ENCODE measurements at regions not wholly inside any gene's neighbourhood (a gene's known extent, or its start where the extent isn't known, plus 50 kb on each side); places are given as distances from the start of the nearest gene placed in this dataset.

DNA sequence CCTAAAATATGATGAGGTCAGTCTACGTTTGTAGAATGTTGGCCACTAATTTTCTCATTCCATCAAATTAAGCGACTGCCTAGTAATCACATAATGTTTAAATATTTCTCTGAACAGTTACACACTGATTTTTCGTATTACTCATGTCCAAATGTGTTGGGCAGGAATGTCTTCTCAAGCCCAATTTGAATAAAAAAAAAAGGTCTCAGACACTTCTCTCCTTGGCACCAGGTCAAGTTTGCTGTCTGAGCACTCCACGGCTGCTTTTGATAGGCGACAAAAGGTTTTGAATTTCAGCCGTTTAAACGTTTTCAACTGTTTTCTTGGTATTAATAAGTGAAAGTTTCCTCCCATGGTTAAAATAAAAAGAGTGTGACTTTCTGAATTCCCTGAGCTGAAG is 542.1 kb downstream of the IRX1 start:
- DNase-seq = no peak

DNA sequence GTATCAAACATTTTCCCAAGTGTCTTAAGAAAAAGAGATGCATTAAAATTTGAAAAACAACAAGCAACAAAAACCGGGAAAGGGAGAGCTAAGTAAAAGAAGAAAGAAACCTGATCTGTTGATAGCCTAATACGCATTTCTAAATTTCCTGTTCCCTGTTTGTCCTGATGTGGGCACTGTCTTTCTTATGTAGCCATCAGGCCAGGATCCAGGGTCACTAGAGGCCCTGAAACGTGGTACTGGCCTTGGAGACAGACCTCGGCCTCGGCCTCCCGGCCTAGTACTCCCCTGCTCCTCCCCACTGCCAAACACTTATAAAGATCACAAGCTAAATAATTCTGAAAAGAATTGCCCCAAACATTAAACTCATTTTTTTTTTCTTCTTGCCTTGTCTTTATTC is 547.2 kb downstream of the IRX1 start:
- no peak for DNase-seq

DNA sequence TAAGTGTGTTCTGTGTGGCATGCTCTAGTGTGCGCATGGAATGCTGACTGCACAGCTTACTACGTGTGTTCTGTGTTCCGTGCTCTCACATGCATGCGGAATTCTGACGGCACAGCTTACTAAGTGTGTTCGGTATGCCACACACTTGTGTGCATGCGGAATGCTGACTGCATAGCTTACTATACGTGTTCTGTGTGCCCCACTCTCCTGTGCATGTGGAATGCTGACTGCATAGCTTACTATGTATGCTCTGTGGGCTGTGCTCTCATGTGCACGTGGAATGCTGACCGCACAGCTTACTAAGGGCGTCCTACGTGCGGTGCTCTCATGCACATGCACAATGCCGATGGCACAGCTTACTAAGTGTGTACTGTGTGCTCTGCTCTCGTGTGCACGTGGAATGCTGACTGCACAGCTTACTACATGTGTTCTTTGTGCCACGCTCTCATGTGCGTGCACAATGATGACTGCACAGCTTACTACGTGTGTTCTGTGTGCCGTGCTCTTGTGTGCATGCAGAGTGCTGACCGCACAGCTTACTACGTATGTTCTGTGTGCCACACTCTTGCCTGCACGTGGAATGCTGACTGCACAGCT is 548.9 kb downstream of the IRX1 start:
- no peak for DNase-seq

DNA sequence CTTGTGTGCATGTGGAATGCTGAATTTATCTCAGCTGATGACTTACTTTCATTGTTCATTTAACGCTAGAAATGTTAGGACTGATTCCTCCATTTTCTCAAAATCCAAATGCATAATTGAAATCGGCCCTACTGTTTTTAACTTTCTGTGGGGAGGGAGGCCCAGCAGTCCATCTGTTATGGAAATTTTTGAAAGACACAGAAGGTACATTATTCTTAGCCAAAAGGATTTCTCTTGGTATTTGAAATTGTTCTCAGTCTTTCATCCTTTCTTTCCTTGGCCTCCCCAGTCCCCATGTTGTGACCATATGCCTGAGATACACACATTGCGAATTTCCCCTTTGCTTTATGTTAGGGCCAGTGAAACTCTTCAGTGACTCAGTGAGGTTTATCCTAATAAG is 549.9 kb downstream of the IRX1 start:
- DNase-seq = no peak

DNA sequence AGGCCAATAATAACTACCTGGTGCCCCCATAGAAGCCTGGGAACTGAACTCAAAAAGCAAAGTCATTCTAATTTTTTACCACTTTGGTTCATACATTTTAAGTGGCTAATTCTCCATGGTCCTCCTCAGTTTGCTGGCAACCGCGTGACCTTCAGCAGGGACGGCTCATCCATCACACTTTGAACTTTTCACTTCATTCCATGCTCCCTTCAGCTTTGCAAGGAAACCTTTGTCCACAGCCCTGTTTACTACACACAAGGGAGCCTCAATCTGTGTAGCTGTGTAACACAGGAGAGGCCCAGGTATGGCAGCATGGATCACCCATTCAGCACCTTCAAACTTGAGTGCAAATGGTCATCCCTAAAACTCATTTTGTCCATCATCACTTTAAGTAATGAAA is 552.4 kb downstream of the IRX1 start:
- DNase-seq = no peak

DNA sequence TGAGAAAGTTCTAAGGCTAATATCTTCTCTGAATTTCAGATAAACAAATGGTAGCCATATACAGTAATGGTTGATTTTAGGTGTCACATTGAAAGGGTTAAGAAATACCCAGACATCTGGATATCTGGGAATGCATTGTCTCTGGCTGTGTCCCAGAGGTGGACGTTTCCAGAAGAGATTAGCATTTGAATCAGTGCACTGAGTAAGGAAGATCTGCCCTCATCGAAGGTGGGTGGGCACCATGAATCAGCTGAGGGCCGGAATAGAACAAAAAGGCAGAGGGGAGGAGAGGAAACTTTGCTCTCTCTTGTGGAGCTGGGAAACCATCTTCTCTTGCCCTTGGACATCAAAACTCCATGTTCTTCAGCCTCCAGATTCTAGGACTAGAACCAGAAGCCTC is 554.4 kb downstream of the IRX1 start:
- no peak for DNase-seq

DNA sequence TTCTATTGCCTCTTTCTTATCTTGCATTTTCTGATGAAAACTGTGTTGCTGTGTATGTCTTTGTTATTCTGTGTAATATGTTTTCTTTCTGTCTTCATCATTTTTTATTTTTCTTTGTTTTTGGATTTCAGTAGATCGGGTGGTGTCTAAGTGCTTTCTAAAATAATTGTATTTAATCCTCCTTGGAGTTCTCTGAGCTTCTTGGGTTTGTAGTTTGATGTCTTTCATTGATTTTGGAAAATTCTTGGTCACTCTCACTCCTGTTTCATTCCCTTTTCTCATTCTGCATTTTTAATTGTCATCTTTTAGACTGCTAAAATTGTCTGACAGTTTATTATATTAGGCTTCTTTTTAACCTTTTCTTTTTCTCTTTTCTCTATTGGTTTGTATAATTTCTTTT is 560.5 kb downstream of the IRX1 start:
- no peak for DNase-seq

DNA sequence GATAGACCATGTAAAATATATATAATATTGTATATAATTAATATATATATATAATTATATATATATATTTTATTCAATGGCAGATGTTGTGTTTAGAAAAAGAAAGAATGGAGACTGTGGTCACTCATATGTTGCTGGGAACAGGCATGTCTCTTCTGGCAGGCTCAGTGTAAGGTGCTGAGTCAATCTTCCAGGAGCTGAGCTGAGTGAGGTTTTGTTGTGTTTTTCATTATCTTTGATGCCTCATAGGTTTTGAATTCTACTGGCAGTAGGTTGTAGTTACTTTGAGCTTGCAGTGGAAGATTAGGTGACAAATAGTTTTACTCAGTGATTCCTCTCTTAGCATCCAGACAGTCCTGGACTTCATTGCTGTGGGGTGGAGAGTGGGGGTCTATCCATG is 561.3 kb downstream of the IRX1 start:
- DNase-seq = no peak

DNA sequence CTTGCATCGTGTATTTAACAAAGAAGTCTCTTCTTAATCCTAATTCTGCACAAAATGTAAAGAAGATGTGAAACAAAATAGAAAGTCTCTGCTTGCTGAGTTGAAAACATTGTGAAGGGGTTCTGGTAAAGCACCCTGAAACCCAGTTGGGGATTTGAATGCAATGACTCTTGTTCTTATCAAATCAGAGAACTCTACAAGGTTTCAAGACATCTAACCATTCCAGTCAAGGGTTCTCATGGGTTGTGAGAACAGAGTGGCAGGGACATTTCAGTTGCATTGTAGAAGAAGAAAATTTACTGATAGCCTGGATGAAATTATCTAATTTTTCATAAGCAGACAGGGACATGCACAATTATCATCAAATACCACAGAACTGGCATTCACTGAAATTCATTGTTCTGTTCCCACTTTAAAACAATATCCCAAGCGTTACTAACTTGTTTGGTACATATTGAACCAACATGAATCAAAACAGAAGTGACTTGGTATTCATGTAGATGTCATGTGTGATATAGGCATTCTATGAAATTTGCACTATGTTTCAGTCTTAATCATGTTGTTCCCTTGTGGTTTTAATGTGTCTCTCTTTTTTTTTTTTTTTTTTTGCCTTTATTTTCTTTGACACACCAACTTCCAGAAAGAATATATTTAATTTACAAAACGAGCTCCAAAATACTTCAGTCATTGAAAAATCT is 563.3 kb downstream of the IRX1 start:
- DNase-seq = no peak

DNA sequence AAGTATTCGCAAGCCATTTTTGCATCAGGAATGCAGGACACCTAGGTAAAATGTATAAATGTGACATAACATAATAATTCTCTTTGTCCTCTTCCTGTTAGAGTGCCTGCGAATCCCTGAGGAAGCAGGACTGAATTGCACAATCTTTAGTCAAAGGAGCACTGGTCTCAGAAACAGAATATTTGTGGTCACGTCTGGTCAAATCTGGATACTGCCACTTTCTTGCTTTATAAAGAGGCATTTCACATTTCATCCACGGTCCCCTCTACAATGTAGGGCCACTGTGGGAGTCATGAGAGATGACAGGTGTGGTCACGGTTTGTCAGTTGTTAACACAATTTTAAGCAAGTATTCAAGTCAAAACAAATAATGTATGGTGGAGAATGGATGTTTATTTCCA is 564.0 kb downstream of the IRX1 start:
- DNase-seq = no peak

DNA sequence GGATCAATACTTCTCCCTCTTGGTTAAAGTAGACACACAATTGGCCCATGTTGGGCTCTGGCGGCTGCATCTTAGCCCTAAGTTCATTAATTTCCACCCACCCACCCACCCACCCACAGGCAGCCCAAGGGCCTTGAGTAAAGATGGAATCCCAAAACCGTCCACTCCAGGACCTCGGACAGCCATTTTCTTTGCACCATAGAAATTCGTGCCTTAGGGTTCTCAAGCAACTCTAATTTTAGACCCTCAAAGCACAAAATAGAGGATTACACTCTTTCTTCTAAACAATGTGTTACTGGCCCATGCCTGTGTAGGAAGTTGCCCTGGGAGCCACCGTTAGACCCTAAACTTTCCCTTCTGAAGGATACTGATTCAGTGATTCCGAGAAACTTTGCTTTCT is 568.5 kb downstream of the IRX1 start:
- no peak for DNase-seq

DNA sequence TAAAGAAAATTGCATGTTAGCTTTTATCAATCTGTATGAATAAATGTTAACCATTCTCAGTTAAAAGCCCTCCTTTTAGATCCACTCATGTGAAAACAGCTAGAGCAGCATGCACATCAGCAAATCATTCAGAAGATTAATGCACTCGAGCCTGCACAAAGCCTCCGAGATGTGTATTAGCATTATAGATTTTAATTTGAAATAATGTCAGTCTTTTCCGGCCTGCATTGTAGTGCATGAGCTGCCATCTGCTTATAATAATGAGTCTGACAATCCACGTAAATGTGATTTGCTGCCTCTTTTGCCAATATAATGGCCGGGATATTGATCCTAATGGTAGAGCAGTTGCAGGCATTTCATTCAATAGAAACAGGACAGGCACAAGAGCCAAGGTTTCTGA is 585.1 kb downstream of the IRX1 start:
- no peak for DNase-seq

DNA sequence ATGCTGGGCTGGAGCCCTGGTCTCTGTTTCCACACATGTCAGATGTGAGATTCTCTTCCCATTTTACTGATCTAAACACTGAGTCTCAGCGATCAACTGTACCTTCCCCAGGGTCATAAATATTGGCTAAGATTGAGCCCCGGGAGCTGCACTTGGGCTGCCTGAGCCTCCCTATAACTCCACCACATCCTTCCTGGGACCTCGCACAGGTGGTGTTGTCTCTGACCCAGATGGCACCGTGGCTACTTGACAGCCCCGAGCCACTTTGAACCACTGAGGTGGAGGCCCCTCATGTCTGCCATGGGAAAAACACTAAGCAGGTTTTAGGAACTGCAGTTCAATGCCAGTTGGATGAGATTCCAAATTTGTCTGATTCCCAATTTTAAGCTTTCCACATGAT is 586.5 kb downstream of the IRX1 start:
- no peak for DNase-seq

DNA sequence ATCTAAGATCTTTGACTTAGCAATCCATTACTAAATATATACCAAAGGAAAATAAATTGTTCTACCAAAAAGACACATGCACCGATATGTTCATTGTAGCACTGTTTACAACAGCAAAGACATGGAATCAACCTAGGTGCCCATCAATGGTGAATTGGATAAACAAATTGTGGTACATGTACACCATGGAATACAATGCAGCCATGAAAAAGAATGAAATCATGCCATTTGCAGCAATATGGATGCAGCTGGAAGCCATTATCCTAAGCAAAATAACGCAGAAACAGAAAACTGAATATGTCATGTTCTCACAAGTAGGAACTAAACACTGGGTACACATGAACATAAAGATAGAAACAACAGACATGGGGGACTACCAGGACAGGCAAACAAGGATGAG is 589.5 kb downstream of the IRX1 start:
- DNase-seq = no peak

DNA sequence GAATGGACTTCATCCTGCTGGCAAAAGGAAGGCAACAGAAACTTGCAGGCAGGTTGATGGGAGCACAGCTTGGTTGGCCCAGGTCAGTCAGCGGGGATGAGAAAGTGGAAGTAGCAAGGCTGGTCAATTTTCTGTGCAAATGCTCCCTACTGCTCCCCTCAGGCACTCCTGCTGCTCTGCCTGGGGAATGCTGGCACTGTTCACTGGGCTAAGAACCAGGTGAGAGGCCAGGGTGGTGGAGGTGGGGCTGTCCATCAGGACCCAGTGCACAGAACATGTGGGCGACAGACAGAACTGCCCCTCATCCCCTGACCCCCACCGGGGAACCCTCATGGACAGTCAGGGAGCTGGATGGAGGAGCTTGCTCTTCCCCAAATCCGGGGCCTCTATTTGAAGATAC is 593.1 kb downstream of the IRX1 start:
- no peak for DNase-seq

DNA sequence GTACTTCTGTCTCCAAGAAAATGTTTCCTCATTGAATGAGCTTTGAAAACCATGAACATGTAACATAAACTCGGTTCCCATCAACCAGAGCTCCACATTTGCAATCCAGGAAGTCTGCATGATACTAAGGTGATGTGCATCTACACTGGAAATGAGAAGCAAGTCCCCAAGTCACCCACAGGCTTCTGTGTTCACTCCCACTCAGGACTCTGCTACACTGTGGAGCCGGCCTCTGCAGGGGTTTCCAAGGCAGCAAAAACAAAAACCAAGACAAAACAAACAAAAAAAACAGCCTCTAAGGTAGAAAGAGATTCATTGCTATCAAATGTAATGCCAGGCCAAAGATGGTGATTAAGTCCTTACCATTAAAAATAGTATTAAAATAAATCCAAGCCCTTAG is 593.7 kb downstream of the IRX1 start:
- DNase-seq = no peak

DNA sequence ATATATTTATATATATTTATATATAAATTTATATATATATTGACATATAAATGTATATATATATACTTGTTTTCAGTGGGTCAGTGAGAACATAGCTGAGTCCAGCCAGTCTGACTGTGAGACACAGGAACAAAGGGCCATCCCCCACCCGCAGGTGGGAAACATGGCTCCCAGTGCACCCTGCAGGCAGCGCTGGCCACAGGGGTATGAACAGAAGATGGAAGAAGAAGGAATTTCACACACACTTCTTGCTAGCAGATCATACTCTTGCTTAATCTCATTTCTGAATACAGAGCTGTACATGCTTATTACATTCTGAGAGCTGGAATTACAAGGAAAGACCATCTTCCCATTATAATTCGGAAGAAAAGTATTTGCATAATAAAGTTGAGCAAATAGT is 595.4 kb downstream of the IRX1 start:
- DNase-seq = no peak

DNA sequence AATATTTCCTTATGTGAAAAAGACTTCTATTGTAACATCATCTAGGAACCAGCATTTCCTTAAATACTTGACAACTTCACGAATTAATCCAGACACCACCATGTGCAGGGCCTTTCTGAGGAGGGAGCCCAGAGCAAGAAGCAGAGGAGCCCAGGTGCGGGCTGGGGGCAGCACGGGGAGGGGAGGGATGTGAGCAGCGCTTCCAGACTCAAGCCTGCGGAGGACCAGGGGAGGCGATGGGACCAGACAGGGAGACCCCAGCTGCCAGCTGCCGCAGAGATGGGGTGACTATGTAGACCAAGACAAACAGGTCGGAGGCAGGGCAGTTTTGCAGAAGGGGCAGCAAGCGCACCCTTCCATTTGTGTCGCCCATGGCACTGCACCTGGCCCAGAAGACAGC is 596.1 kb downstream of the IRX1 start:
- DNase-seq = no peak

DNA sequence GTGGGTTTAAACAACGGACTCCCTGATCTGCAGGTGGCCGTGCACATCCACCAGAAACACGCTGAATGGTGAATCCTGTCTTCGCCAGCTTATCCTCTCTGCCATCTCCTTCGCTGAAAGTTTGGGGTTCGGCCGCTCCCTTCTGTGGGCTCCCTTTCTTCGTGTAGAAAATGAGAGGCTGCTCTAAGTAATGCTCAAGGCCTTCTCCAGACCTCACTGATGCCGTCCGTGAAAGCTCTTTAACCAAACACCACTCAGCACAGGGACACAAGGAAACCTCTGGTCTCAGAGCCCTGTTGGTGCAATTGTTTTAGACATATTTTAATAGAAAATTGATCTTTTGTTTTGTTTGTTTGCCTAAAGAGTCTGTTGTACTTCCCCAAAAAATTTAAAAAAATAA is 596.5 kb downstream of the IRX1 start:
- DNase-seq = no peak

DNA sequence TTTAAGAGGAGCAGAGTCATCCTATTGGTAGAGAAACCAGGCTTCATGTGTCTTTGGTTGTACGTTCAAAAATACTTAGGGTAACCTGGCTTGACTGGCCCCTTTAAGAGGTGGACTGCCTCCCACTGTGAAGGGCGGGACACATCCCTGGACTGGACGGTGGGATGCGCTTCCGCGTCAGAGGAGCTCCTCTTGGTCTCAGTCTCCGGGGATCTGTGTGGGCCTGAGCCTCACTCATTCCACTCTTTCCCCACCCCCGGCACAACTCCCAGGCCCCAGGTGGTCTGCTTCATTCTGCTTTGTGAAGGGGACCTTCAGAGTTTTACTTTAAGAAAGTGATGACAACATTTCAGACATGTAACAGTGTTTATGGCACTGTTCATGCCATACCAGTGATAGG is 601.1 kb downstream of the IRX1 start:
- DNase-seq = no peak

DNA sequence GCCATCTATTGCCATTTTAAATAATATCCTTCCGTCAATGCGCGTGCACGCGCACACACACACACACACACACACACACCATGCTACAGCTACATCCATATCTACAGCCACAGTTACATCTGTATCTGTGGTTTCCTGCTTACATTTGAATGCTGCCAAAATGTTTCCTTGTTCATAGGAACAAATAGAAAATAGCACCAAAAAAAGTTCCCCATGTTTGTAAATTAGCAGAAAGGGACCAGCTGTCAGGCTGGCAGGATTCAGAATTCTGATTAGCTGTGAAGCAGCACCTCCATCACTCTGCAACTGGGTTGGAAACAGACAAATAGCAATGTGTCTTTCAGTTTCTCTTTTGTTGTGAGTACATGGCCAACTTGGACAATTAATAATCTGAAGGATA is 601.5 kb downstream of the IRX1 start:
- no peak for DNase-seq

DNA sequence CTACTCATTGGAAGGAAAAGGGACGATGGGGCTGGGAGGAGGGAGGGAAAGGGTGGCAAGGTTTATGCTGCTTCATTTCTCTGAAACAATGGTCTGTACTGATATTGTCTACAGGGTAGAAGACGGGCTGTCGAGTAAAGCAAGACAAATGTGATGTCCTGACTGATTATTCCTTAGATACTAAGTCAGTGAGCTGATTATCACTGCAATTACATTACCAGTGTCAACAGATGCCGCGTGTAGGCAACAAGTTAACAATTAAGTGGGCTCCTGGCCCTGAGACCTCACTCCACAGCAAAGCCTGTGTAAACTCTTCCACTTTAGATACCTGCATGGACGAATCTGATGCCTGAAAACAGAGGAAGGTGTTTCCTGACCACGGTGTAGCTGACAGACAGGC is 602.8 kb downstream of the IRX1 start:
- no peak for DNase-seq

DNA sequence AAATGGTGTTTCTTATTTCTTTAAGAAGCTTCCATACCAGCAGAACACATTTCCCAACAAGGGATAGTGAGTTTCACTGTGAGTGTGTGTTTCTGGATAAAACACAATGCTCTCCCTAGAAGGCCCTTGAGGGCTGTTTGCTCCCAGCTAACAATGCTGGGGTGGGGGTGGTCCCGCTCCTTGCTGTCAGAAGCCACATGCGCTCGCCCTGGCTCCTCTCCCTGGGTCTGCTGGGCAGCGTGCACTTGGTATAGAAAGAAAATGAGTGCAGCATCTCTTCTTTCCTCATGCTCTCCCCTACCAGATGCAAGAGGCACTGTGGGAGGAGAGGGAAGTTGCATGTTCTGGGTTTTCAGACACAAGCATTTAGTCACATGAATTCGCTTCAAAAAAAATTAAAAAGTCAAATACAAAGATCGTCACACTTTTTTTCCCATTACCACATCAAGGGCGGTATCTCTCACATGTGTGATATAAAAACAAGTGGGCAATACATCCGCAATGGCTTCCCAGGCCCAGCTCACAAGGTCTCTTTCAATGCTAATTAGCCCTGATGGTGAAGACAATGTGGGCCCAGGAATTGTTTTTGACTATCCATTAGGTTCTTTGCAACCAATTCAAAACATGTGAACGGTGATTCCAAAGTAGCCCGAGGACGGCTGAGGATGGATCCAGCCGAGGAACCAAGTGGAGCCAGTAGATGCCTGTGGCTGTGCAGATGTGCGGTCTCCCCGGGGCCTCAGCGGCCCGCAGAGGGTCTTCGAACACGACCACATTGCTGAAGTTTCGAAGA is 603.6 kb downstream of the IRX1 start:
- DNase-seq = no peak

DNA sequence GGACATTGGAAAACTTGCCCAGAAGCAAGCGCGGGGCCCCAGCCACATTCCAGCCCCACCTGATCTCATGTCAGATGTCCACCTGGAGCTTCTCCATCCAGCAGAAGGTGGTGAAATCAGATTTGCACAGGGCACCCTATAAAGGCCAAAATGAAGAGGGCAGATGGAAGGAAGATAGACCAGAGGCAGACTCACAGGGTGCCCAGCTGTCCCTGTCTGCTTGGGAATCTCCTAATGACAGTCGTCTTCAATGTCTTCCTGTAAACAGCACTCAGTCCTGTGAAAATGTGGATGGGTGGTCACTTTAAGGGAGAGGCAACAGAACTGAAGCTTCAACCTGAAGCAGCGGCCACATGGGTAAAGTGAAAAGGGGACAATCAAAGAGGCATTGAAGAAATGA is 607.5 kb downstream of the IRX1 start:
- no peak for DNase-seq

All from GF-D8 (cell line).